Erythroblast (primary cell): ENCODE measurements at regions not wholly inside any gene's neighbourhood (a gene's known extent, or its start where the extent isn't known, plus 50 kb on each side); places are given as distances from the start of the nearest gene placed in this dataset.

Experiments used
- GATA1 ChIP-seq: IDR thresholded peaks from 2 replicates; pipeline ENCODE4 v1.6.1; 2011; ENCODE audit warnings: low read depth, mild to moderate bottlenecking, control low read depth, low read length, moderate library complexity
- POLR2A ChIP-seq: IDR thresholded peaks from 2 replicates; pipeline ENCODE4 v1.6.1; 2011; ENCODE audit warnings: mild to moderate bottlenecking, low read length

- TF ChIP-seq POLR2A (no peak), GATA1 (no peak)
These were observed 427.9 kb upstream of the B3GALT2 start for GRCh38 chr1:193614275-193614674.
